HFFc6 (cell line): ENCODE measurements at regions not wholly inside any gene's neighbourhood (a gene's known extent, or its start where the extent isn't known, plus 50 kb on each side); places are given as distances from the start of the nearest gene placed in this dataset.

Experiments used
- DNase-seq: peaks from one replicate; pipeline ENCODE4 v3.0.0-alpha.2; 2018
- H3K27ac Mint-ChIP-seq: 2 replicates; pipeline ENCODE4 v1.8.0; 2020; ENCODE audit warnings: mild to moderate bottlenecking, mixed read lengths
- H3K27me3 Mint-ChIP-seq: 2 replicates; pipeline ENCODE4 v1.8.0; 2021; ENCODE audit warnings: mild to moderate bottlenecking, moderate library complexity, mixed read lengths; ENCODE audit not compliant: insufficient read depth
- H3K36me3 Mint-ChIP-seq: 2 replicates; pipeline ENCODE4 v1.8.0; 2021; ENCODE audit warnings: low read depth, mixed read lengths
- H3K4me1 Mint-ChIP-seq: 2 replicates; pipeline ENCODE4 v1.8.0; 2020; ENCODE audit warnings: low read depth, mixed read lengths
- H3K4me3 Mint-ChIP-seq: 2 replicates; pipeline ENCODE4 v1.8.0; 2020; ENCODE audit warnings: mild to moderate bottlenecking, moderate library complexity, mixed read lengths
- H3K9me3 Mint-ChIP-seq: 2 replicates; pipeline ENCODE4 v1.8.0; 2020; ENCODE audit warnings: mild to moderate bottlenecking, mixed read lengths
- CTCF ChIP-seq: fragments of 200-600 bp; sonication (generic); IDR thresholded peaks from 2 replicates; pipeline ENCODE4 v1.5.0; 2021; ENCODE audit warnings: antibody characterized with exemption, mild to moderate bottlenecking

GRCh38 chr2:121161272-121161671 is 123.7 kb downstream of the TFCP2L1 start:
- TF ChIP-seq CTCF, result no peak
- no peak for DNase-seq
- H3K27me3 Mint-ChIP-seq, result peaks cover 20% of the 10 kb centered on the region
- H3K27ac Mint-ChIP-seq, result no peak overlapping the region
- no peaks in the 10 kb centered on the region for H3K4me1 Mint-ChIP-seq
- peaks cover 5% of the 10 kb centered on the region; the same call in 1 of the 2 replicates for H3K36me3 Mint-ChIP-seq
- H3K4me3 Mint-ChIP-seq, result no peak overlapping the region
- peaks cover 13% of the 10 kb centered on the region for H3K9me3 Mint-ChIP-seq

- H3K4me1 Mint-ChIP-seq, result no peaks in the 10 kb centered on the region
Observed at GRCh38 chr2:121162893-121163292, 122.1 kb downstream of the TFCP2L1 start.

GRCh38 chr2:121164042-121164441 is 121.0 kb downstream of the TFCP2L1 start:
- no peak for TF ChIP-seq CTCF
- H3K4me1 Mint-ChIP-seq, result no peaks in the 10 kb centered on the region
- H3K27ac Mint-ChIP-seq, result no peak overlapping the region
- no peak for DNase-seq
- H3K9me3 Mint-ChIP-seq, result peaks cover 6% of the 10 kb centered on the region
- H3K36me3 Mint-ChIP-seq, result no peaks in the 10 kb centered on the region
- peaks cover 25% of the 10 kb centered on the region for H3K27me3 Mint-ChIP-seq
- no peak overlapping the region for H3K4me3 Mint-ChIP-seq

More at GRCh38 chr2:121162893-121163292, 122.1 kb downstream of the TFCP2L1 start:
- H3K9me3 Mint-ChIP-seq, result peaks cover 10% of the 10 kb centered on the region
- no peak overlapping the region for H3K27ac Mint-ChIP-seq
- H3K4me3 Mint-ChIP-seq, result no peak overlapping the region
- no peak for DNase-seq
- peaks cover 19% of the 10 kb centered on the region for H3K27me3 Mint-ChIP-seq
- H3K36me3 Mint-ChIP-seq, result peaks cover 4% of the 10 kb centered on the region; the same call in 1 of the 2 replicates
- no peak for TF ChIP-seq CTCF

GRCh38 chr2:121165038-121165542 is 119.9 kb downstream of the TFCP2L1 start:
- Mint-ChIP-seq H3K36me3 (no peaks in the 10 kb centered on the region), H3K9me3 (peaks cover 6% of the 10 kb centered on the region), H3K27me3 (peaks cover 22% of the 10 kb centered on the region), H3K4me1 (no peaks in the 10 kb centered on the region), H3K27ac (no peak overlapping the region), H3K4me3 (no peak overlapping the region)
- no peak for DNase-seq
- TF ChIP-seq CTCF, result no peak
